ENCODE measurements at regions not wholly inside any gene's neighbourhood (a gene's known extent, or its start where the extent isn't known, plus 50 kb on each side); places are given as distances from the start of the nearest gene placed in this dataset.

- DNase-seq (ENCODE audit: low read depth in 2 of 2) = no peak
Measured at GRCh38 chr9:99531313-99531712, 290.4 kb upstream of the NR4A3 start.

- no peak for DNase-seq (ENCODE audit: low read depth in 2 of 2)
Measured at GRCh38 chr9:99533421-99533820, 288.3 kb upstream of the NR4A3 start.

DNA sequence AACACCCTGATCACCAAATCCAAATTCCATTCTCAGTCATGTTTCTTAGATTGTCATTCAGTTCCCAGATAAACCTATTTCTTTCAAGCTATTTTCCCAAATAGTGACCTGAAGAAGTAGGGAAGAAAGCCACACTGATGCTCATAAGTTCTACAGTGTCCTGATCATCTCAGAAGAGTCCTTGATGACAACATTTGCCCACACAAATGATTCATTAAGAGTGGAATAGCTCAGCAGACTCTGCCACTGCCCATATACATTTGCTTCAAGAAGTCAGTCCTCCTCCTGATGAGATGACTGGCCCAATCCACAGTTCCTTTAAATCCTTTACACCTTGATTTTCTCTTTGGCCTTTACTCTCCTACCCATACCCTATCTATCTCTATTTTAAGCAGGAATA lies 283.7 kb upstream of the NR4A3 start:
- no peak for DNase-seq (ENCODE audit: low read depth in 2 of 2)

DNA sequence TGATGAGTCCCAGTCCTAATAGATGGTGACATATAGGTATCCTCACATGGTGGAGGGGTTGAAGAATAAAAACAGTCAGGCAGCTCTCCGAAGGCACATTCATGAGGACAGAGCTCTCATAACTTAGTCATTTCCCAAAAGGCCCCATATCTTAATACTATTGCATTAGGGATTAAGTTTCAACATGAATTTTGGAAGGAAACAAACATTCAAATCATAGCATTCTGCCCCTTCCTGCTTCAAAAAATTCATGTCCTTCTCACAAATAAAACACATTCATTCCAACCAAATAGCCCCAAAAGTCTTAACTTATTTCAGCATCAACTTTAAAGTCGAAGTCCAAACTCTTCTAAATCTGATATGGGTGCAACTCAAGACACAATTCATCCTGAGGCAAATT lies 277.2 kb upstream of the NR4A3 start:
- DNase-seq (ENCODE audit: low read depth in 2 of 2) = no peak

DNA sequence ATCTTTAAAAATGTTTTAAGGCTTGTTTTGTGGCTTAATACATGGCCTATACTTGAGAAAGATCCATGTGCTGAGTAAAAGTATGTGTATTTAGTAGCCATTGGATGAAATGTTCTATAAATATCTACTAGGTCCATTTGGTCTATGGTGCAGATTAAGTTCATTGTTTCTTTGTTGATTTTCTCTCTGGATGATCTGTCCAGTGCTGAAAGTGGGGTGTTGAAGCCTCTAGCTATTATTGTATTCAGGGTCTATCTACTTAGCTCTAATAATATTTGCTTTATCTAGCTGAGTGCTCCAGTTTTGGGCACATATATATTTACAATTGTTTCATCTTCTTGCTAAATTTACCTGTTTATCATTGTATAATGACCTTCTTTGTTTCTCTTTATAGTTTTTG lies 272.2 kb upstream of the NR4A3 start:
- no peak for DNase-seq (ENCODE audit: low read depth in 2 of 2)

DNA sequence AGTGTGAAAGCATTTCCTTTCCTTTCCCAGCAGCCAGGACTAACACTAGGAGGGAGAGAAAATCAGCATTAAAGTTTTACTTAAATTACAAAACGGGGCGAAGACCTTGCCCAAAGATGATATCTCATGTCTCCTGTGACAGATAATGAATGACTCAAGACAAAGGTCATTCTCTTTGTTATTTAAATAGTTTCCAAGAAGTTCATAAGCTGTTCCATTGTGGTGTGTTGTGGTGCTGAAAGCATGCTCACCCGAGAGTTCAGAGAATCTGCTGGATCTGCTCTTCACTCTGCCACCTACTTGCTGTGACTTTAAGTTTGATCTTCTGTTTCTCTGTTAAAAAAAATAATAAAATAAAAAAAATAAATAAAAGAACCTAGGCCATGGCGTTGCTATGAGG lies 265.9 kb upstream of the NR4A3 start:
- DNase-seq (ENCODE audit: low read depth in 2 of 2) = no peak

DNA sequence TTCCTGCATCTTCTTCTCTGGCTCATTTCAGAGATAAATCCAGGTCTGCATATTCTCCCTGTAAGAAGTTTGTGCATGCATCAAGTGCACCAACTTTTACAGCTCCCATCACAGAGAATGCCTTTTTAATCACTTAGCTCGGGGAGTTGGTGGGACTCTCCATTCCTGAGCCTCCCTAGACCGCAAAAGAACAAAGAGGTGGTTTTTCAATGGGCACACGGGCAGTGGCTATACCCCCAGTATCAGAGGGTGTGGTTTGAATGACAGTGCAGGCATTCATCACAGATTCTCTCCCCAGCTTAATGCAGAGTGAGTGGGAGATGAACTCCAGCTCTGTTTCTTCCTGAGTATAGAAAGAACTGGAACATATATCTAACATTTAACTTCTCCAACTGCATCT lies 264.7 kb upstream of the NR4A3 start:
- no peak for DNase-seq (ENCODE audit: low read depth in 2 of 2)

GRCh38 chr9:99557816-99558215 lies 263.9 kb upstream of the NR4A3 start:
- DNase-seq (ENCODE audit: low read depth in 2 of 2) = no peak

DNA sequence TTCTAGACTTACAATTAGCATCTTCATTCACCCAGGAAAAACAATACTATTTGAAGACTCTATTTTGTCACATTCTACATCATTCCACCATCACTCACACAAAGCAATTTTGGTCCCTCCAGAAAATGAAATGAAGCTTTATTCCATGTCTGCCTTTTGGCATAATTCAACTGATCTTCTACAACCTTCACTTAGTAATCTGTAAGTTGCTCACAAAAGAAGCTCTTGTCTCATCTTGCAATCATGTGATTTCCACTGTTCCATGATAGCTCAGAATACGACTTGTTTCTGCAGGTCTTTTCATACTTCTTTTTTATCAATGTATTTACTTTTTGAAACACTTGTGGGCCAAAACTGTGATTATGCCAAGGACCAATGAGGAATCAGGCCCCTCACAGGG lies 261.9 kb upstream of the NR4A3 start:
- no peak for DNase-seq (ENCODE audit: low read depth in 2 of 2)

GRCh38 chr9:99560561-99560960 lies 261.1 kb upstream of the NR4A3 start:
- no peak for DNase-seq (ENCODE audit: low read depth in 2 of 2)

DNA sequence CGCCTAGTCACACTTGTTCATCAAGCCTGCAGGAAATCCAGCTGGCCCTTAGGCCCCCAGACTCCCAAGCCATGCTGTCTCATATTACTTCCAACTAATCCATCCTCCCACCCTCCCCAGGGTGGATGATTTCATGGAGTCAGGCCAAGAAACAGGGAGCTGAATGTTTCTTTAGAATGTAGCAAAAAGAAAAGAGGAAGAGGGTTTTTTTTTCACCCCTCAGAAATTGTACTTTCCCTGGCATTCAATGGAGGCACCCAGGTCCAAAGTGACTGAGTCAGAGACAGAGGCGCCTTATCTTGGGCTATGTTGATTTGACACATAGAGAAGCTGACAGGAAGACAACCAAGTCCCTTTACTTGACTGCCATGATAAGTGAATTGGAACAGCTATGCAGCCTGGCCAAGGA lies 260.2 kb upstream of the NR4A3 start:
- no peak for DNase-seq (ENCODE audit: low read depth in 2 of 2)

GRCh38 chr9:99561961-99562565 lies 259.6 kb upstream of the NR4A3 start:
- no peak for DNase-seq (ENCODE audit: low read depth in 2 of 2)

DNA sequence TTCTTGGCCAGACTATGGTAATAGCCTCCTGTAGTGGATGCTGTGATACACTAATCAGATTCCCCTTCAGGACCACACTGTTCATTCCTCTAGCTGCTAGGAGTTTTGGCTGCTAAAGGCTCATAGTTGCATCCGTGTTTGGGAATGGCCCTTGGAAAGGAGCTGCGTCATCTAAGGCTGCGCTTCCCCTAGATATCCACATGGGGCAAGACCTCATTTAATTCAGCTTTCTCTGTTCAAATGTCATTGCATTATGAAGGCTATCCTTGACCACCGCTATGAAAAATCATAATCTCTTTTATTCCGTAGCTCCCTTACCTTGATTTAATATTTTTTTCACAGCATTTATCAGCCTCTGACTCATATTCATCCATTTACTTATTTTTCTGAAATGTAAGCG lies 258.3 kb upstream of the NR4A3 start:
- DNase-seq (ENCODE audit: low read depth in 2 of 2) = no peak

- no peak for DNase-seq (ENCODE audit: low read depth in 2 of 2)
Measured at GRCh38 chr9:99565203-99565602, 256.5 kb upstream of the NR4A3 start.

- DNase-seq (ENCODE audit: low read depth in 2 of 2) = no peak
Measured at GRCh38 chr9:99567436-99567835, 254.2 kb upstream of the NR4A3 start.

- DNase-seq (ENCODE audit: low read depth in 2 of 2) = no peak
Measured at GRCh38 chr9:99569840-99570239, 251.8 kb upstream of the NR4A3 start.

DNA sequence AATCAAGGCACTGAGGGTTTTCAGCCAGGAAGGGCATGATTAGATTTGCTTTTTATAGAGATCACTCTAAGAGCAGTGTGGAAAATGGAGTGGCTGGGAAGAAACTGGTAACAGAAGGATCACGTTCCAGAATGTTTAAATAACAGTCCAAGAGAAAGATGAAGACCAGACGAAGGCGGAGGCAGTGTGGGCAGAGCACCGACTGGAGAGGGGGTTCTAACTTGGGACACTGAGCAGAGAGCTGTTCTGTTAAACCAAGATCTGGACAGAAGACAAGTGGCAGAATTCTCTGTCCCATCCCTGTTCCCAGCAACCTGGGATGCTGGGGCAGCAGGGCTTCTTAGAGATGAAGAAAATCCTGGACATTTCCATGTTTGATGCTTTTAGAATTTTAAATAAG lies 249.1 kb upstream of the NR4A3 start:
- no peak for DNase-seq (ENCODE audit: low read depth in 2 of 2)

DNA sequence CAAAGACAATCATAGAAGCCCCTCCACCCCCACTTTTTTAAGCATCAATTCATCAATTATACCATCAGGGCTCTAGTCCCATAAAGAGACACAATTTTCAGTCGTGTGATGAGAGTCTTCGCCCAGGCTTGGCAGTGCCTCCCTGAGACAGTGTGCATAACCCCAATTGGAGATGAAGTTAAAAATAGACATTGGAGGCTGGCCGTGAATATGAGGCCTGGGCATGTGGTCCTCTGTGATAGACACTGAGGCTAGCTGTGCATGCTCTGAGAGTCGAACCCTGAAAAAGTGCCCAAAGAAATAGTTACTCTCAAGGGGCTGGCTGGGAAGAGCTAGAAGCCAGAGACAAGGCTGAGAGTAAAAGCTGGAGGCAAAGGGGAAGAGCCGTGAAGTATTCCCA lies 248.6 kb upstream of the NR4A3 start:
- DNase-seq (ENCODE audit: low read depth in 2 of 2) = no peak

GRCh38 chr9:99573886-99574285 lies 247.8 kb upstream of the NR4A3 start:
- DNase-seq (ENCODE audit: low read depth in 2 of 2) = no peak

- DNase-seq (ENCODE audit: low read depth in 2 of 2) = no peak
Measured at GRCh38 chr9:99576002-99576401, 245.7 kb upstream of the NR4A3 start.

GRCh38 chr9:99576876-99577275 lies 244.8 kb upstream of the NR4A3 start:
- no peak for DNase-seq (ENCODE audit: low read depth in 2 of 2)

- DNase-seq (ENCODE audit: low read depth in 2 of 2) = no peak
Measured at GRCh38 chr9:99577351-99577750, 244.3 kb upstream of the NR4A3 start.

GRCh38 chr9:99578666-99579065 lies 243.0 kb upstream of the NR4A3 start:
- DNase-seq (ENCODE audit: low read depth in 2 of 2) = no peak

DNA sequence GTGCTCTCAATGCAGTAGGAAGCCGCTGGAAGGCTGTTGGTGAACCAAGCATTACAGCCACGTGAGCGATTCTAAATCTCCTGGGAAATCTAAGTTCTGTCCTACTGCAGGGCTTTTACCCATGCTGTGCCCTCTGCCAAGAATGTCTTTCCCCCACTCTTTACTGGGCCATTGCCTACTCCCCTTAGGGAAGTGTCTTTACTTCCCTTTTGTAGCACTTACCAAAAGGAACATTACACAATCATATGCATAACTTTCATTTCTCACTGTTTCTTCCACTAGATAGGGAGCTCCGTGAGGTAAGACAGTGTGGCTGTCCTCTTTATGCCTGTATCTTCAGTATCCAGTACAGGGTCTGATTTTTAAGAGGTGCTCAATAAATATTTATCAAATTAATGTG lies 241.7 kb upstream of the NR4A3 start:
- DNase-seq (ENCODE audit: low read depth in 2 of 2) = no peak

DNA sequence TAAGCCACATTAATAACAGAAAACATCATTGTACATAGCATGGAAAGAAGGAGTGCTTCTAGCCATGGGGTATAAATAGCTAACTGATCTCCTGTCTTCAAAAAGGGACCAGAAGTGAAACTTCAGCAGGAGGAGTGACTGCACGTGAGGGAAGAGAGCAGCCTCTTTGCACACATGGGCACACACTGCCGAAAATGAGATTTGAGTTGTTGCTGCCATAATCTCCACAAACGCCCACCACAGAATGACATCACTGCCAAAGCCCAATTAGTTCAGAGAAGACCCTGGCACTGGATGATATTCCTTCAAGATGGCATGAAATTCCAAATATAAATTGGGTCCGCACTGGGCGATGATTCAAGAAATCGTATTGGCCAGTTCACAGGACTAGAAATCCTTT lies 238.9 kb upstream of the NR4A3 start:
- DNase-seq (ENCODE audit: low read depth in 2 of 2) = no peak
